Right lobe of liver (tissue), 4 donors: ENCODE measurements at regions not wholly inside any gene's neighbourhood (a gene's known extent, or its start where the extent isn't known, plus 50 kb on each side); places are given as distances from the start of the nearest gene placed in this dataset.

Experiments used
- CTCF ChIP-seq, 4 donors: fragments of 200-600 bp in 3 of 4; fragments of 450-650 bp in 1 of 4; IDR thresholded peaks; one replicate each; pipeline versions ENCODE4 v1.5.1 to v1.8.0; 2016 to 2022; ENCODE audit warnings: antibody characterized with exemption in 4 of 4, mild to moderate bottlenecking in 2 of 4
- POLR2A ChIP-seq: fragments of 450-650 bp; IDR thresholded peaks from one replicate; pipeline ENCODE4 v1.6.1; 2017; ENCODE audit warnings: antibody characterized with exemption, mild to moderate bottlenecking
- donor health status: DM: no; HTN: no; CAD: no.
- donor health status: DM: no; HTN: no; CAD: no.
- donor health status: DM: no; HTN: yes; CAD: no.

- TF ChIP-seq POLR2A = no peak
- TF ChIP-seq CTCF (IDR thresholded peaks at IDR 0.05) = no peak
Measured at GRCh38 chr21:38714039-38714817, 91.5 kb upstream of the ETS2 start.
